ENCODE measurements at regions not wholly inside any gene's neighbourhood (a gene's known extent, or its start where the extent isn't known, plus 50 kb on each side); places are given as distances from the start of the nearest gene placed in this dataset.
"Not testable (repeated sequence)": the region's sequence is repeated elsewhere in the genome, so short reads cannot be mapped to it uniquely, and the experiment has no call there.

- H3K27ac ChIP-seq; intact Hi-C loops (cut with DNase I); H3K36me3 ChIP-seq; ATAC-seq; DNase-seq; H3K4me1 ChIP-seq; H3K4me3 ChIP-seq; H3K27me3 ChIP-seq; H3K9me3 ChIP-seq: not testable (repeated sequence)
Observed at GRCh38 chr15:22358932-22359331, 99.8 kb upstream of the GOLGA6L22 start.

GRCh38 chr15:22359587-22359986, 99.1 kb upstream of the GOLGA6L22 start:
- peak; percentile 97 for ATAC-seq
- H3K27me3 ChIP-seq; H3K4me3 ChIP-seq; H3K27ac ChIP-seq; H3K9me3 ChIP-seq; H3K36me3 ChIP-seq; intact Hi-C loops (cut with DNase I); H3K4me1 ChIP-seq: not testable (repeated sequence)
- peak in 1 of 4 donors; percentile 26 for DNase-seq

GRCh38 chr15:22360696-22361095, 98.0 kb upstream of the GOLGA6L22 start:
- not testable (repeated sequence) for DNase-seq

GRCh38 chr15:22362502-22362901, 96.2 kb upstream of the GOLGA6L22 start:
- H3K27ac ChIP-seq; H3K27me3 ChIP-seq; ATAC-seq; H3K9me3 ChIP-seq; H3K36me3 ChIP-seq; H3K4me1 ChIP-seq; H3K4me3 ChIP-seq; intact Hi-C loops (cut with DNase I): not testable (repeated sequence)
- DNase-seq, result peak in 1 of 4 donors; percentile 1

More at GRCh38 chr15:22360696-22361095, 98.0 kb upstream of the GOLGA6L22 start:
- intact Hi-C loops (cut with DNase I); H3K9me3 ChIP-seq; ATAC-seq; H3K4me3 ChIP-seq; H3K27me3 ChIP-seq; H3K4me1 ChIP-seq; H3K27ac ChIP-seq; H3K36me3 ChIP-seq: not testable (repeated sequence)

- peak in 1 of 4 donors; percentile 7 for DNase-seq
- H3K9me3 ChIP-seq; intact Hi-C loops (cut with DNase I); H3K27ac ChIP-seq; H3K4me3 ChIP-seq; H3K36me3 ChIP-seq; H3K4me1 ChIP-seq: not testable (repeated sequence)
- peak; percentile 33 for ATAC-seq
- peaks cover 0 to 12% of the 10 kb centered on the region in 2 donors for H3K27me3 ChIP-seq
Observed at GRCh38 chr15:22371246-22371834, 87.4 kb upstream of the GOLGA6L22 start.

GRCh38 chr15:22374531-22374930, 84.2 kb upstream of the GOLGA6L22 start:
- H3K36me3 ChIP-seq; H3K4me3 ChIP-seq; intact Hi-C loops (cut with DNase I): not testable (repeated sequence)

GRCh38 chr15:22375829-22376228, 82.9 kb upstream of the GOLGA6L22 start:
- ATAC-seq; H3K4me3 ChIP-seq; H3K9me3 ChIP-seq; H3K4me1 ChIP-seq; DNase-seq; H3K27ac ChIP-seq; H3K27me3 ChIP-seq; intact Hi-C loops (cut with DNase I); H3K36me3 ChIP-seq: not testable (repeated sequence)

More at GRCh38 chr15:22374531-22374930, 84.2 kb upstream of the GOLGA6L22 start:
- not testable (repeated sequence) for DNase-seq, H3K27ac ChIP-seq, H3K9me3 ChIP-seq, H3K4me1 ChIP-seq
- peaks cover 0 to 12% of the 10 kb centered on the region in 2 donors for H3K27me3 ChIP-seq
- ATAC-seq, result peak; percentile 82

GRCh38 chr15:22377859-22378258, 80.8 kb upstream of the GOLGA6L22 start:
- ATAC-seq, result peak; percentile 61
- H3K4me3 ChIP-seq; H3K27me3 ChIP-seq; DNase-seq; H3K4me1 ChIP-seq; intact Hi-C loops (cut with DNase I); H3K36me3 ChIP-seq; H3K27ac ChIP-seq; H3K9me3 ChIP-seq: not testable (repeated sequence)

GRCh38 chr15:22387691-22388090, 71.0 kb upstream of the GOLGA6L22 start:
- intact Hi-C loops (cut with DNase I); H3K36me3 ChIP-seq; H3K27me3 ChIP-seq; ATAC-seq; H3K4me3 ChIP-seq; H3K9me3 ChIP-seq; H3K4me1 ChIP-seq; H3K27ac ChIP-seq: not testable (repeated sequence)
- DNase-seq, result peak in 1 of 4 donors; percentile 1

GRCh38 chr15:22388365-22388764, 70.3 kb upstream of the GOLGA6L22 start:
- H3K4me3 ChIP-seq; ATAC-seq; H3K27me3 ChIP-seq; H3K27ac ChIP-seq; intact Hi-C loops (cut with DNase I); H3K36me3 ChIP-seq; H3K4me1 ChIP-seq; H3K9me3 ChIP-seq: not testable (repeated sequence)
- DNase-seq, result peak in 1 of 4 donors; percentile 6

GRCh38 chr15:22401207-22401606, 57.5 kb upstream of the GOLGA6L22 start:
- H3K27me3 ChIP-seq; H3K4me1 ChIP-seq; H3K36me3 ChIP-seq; intact Hi-C loops (cut with DNase I); H3K27ac ChIP-seq; ATAC-seq; H3K4me3 ChIP-seq; H3K9me3 ChIP-seq: not testable (repeated sequence)
- peak in 1 of 4 donors; percentile 2 for DNase-seq

- ATAC-seq; H3K4me3 ChIP-seq; H3K4me1 ChIP-seq; H3K9me3 ChIP-seq; H3K36me3 ChIP-seq; intact Hi-C loops (cut with DNase I); H3K27ac ChIP-seq; H3K27me3 ChIP-seq: not testable (repeated sequence)
- DNase-seq, result peak in 1 of 4 donors; percentile 46
Observed at GRCh38 chr15:22401703-22402102, 57.0 kb upstream of the GOLGA6L22 start.

- not testable (repeated sequence) for H3K27me3 ChIP-seq, ATAC-seq
Observed at GRCh38 chr15:22405765-22406164, 52.9 kb upstream of the GOLGA6L22 start.

More at GRCh38 chr15:22405765-22406164, 52.9 kb upstream of the GOLGA6L22 start:
- H3K9me3 ChIP-seq; DNase-seq; H3K4me3 ChIP-seq; H3K4me1 ChIP-seq; intact Hi-C loops (cut with DNase I); H3K36me3 ChIP-seq; H3K27ac ChIP-seq: not testable (repeated sequence)

All from left lung (tissue), 4 donors.